A549 (cell line): ENCODE measurements at regions not wholly inside any gene's neighbourhood (a gene's known extent, or its start where the extent isn't known, plus 50 kb on each side); places are given as distances from the start of the nearest gene placed in this dataset.

ENCODE experiments used
- CEBPB ChIP-seq, 2 experiments: fragments of >200 bp in 1 of 2; sonication (Bioruptor Twin) in 1 of 2; formaldehyde crosslinking in 1 of 2; IDR thresholded peaks; 2 replicates each; pipeline ENCODE4 v1.6.1; 2012 to 2016
- EP300 ChIP-seq, 2 experiments: fragments of >200 bp; sonication (Bioruptor Twin); formaldehyde crosslinking; IDR thresholded peaks; 2 replicates in 1 of 2; 3 replicates in 1 of 2; pipeline ENCODE4 v1.6.1; 2016 to 2017
- ESRRA ChIP-seq: fragments of 150-350 bp; IDR thresholded peaks from 2 replicates; pipeline ENCODE4 v1.6.1; 2014; ENCODE audit warnings: mild to moderate bottlenecking, low read length, borderline replicate concordance
- KDM5A ChIP-seq: fragments of 200-600 bp; sonication (generic); IDR thresholded peaks from 2 replicates; pipeline ENCODE4 v1.6.1; 2016; ENCODE audit warnings: antibody characterized with exemption, mild to moderate bottlenecking
- MAZ ChIP-seq: fragments of 150-350 bp; IDR thresholded peaks from 2 replicates; pipeline ENCODE4 v1.6.1; 2014; ENCODE audit warnings: antibody characterized with exemption, low read depth, low read length, borderline replicate concordance
- POLR2A ChIP-seq: IDR thresholded peaks from 2 replicates; pipeline ENCODE4 v1.6.1; 2012; ENCODE audit warnings: mild to moderate bottlenecking, low read length
- TF ChIP-seq, protein P1 (sequence below): fragments of 200-600 bp; sonication (generic); IDR thresholded peaks from 2 replicates; pipeline ENCODE4 v1.6.1; 2016; ENCODE audit warnings: antibody characterized with exemption, mild to moderate bottlenecking, moderate library complexity
- TF ChIP-seq, protein P2 (sequence below): fragments of >200 bp; sonication (Bioruptor Twin); formaldehyde crosslinking; IDR thresholded peaks from 3 replicates; pipeline ENCODE4 v1.5.1; 2016
- TF ChIP-seq, protein P3 (sequence below): IDR thresholded peaks from 2 replicates; pipeline ENCODE4 v1.6.1; 2012
- TF ChIP-seq, protein P4 (sequence below): fragments of >200 bp; sonication (Bioruptor Twin); formaldehyde crosslinking; IDR thresholded peaks from 3 replicates; pipeline ENCODE4 v1.6.1; 2016

DNA sequence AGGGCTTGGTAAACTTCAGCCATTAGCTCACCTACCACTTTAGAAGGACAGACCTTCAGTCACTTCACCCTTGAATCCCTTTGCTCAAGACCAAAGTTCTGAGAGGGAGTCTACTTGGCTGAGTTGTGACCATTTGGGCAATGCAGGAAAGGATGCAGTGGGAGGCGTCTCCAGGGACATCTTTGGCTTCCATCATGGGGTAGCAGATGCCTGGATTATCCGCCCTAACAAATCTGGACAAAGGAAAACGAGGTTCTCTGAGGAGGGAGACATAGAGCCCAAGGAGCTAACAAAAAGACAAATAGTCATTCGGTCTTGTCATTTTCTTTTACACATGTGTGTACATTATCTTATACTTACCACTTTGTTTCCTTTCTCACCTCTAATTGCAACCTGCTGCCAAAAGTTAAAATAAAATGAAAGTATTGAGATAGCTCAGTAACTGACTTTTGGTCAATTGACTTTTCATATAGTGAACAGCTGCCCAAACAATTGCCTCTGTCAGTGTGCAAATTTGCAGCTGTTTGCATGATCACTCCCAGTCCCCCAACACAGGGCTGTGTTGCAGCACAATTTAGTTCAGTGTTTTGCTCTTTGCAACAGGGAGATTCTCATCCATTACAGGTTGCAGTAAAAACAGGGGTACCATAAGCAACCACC, 108.9 kb upstream of the EEF2KMT start:
- TF ChIP-seq CEBPB (IDR thresholded peaks at IDR 0.05) (no peak), MAZ (no peak), EP300 (IDR thresholded peaks at IDR 0.05) (no peak), POLR2A (no peak), KDM5A (no peak), ESRRA (no peak)
- TF ChIP-seq, protein P1, sequence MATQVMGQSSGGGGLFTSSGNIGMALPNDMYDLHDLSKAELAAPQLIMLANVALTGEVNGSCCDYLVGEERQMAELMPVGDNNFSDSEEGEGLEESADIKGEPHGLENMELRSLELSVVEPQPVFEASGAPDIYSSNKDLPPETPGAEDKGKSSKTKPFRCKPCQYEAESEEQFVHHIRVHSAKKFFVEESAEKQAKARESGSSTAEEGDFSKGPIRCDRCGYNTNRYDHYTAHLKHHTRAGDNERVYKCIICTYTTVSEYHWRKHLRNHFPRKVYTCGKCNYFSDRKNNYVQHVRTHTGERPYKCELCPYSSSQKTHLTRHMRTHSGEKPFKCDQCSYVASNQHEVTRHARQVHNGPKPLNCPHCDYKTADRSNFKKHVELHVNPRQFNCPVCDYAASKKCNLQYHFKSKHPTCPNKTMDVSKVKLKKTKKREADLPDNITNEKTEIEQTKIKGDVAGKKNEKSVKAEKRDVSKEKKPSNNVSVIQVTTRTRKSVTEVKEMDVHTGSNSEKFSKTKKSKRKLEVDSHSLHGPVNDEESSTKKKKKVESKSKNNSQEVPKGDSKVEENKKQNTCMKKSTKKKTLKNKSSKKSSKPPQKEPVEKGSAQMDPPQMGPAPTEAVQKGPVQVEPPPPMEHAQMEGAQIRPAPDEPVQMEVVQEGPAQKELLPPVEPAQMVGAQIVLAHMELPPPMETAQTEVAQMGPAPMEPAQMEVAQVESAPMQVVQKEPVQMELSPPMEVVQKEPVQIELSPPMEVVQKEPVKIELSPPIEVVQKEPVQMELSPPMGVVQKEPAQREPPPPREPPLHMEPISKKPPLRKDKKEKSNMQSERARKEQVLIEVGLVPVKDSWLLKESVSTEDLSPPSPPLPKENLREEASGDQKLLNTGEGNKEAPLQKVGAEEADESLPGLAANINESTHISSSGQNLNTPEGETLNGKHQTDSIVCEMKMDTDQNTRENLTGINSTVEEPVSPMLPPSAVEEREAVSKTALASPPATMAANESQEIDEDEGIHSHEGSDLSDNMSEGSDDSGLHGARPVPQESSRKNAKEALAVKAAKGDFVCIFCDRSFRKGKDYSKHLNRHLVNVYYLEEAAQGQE = no peak
- TF ChIP-seq, protein P2, sequence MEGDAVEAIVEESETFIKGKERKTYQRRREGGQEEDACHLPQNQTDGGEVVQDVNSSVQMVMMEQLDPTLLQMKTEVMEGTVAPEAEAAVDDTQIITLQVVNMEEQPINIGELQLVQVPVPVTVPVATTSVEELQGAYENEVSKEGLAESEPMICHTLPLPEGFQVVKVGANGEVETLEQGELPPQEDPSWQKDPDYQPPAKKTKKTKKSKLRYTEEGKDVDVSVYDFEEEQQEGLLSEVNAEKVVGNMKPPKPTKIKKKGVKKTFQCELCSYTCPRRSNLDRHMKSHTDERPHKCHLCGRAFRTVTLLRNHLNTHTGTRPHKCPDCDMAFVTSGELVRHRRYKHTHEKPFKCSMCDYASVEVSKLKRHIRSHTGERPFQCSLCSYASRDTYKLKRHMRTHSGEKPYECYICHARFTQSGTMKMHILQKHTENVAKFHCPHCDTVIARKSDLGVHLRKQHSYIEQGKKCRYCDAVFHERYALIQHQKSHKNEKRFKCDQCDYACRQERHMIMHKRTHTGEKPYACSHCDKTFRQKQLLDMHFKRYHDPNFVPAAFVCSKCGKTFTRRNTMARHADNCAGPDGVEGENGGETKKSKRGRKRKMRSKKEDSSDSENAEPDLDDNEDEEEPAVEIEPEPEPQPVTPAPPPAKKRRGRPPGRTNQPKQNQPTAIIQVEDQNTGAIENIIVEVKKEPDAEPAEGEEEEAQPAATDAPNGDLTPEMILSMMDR = no peak
- TF ChIP-seq, protein P3, sequence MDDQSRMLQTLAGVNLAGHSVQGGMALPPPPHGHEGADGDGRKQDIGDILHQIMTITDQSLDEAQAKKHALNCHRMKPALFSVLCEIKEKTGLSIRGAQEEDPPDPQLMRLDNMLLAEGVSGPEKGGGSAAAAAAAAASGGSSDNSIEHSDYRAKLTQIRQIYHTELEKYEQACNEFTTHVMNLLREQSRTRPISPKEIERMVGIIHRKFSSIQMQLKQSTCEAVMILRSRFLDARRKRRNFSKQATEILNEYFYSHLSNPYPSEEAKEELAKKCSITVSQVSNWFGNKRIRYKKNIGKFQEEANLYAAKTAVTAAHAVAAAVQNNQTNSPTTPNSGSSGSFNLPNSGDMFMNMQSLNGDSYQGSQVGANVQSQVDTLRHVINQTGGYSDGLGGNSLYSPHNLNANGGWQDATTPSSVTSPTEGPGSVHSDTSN = no peak
- TF ChIP-seq, protein P4, sequence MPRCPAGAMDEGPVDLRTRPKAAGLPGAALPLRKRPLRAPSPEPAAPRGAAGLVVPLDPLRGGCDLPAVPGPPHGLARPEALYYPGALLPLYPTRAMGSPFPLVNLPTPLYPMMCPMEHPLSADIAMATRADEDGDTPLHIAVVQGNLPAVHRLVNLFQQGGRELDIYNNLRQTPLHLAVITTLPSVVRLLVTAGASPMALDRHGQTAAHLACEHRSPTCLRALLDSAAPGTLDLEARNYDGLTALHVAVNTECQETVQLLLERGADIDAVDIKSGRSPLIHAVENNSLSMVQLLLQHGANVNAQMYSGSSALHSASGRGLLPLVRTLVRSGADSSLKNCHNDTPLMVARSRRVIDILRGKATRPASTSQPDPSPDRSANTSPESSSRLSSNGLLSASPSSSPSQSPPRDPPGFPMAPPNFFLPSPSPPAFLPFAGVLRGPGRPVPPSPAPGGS = no peak
